Activated CD4-positive, alpha-beta T cell treated with anti-CD3 and anti-CD28 coated beads for 48 hours (primary cell): ENCODE measurements at regions not wholly inside any gene's neighbourhood (a gene's known extent, or its start where the extent isn't known, plus 50 kb on each side); places are given as distances from the start of the nearest gene placed in this dataset.
"Not testable (repeated sequence)": the region's sequence is repeated elsewhere in the genome, so short reads cannot be mapped to it uniquely, and the experiment has no call there.

Experiments
- DNase-seq: peaks from one replicate; pipeline ENCODE4 v3.0.0-alpha.2; 2020

DNA sequence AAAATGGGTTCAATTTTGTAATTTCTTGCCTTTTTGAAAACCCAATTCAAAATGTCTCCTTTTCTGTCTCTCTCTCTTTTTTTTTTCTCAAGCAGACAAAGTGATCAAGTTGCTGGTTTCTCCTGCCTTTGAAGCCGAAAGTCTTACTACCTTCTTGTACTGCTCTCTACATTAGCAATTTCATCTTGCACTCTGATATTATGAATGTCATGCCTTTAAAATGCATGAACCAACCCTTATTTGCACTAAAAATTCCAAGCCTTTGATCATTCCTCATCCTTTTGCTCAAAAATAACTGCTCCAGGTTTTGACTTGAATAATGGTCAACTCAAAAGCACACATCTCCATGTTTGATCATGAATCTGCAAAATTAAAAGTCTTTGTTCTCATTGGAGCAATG, 125.2 kb downstream of the CETN3 start:
- no peak for DNase-seq

DNA sequence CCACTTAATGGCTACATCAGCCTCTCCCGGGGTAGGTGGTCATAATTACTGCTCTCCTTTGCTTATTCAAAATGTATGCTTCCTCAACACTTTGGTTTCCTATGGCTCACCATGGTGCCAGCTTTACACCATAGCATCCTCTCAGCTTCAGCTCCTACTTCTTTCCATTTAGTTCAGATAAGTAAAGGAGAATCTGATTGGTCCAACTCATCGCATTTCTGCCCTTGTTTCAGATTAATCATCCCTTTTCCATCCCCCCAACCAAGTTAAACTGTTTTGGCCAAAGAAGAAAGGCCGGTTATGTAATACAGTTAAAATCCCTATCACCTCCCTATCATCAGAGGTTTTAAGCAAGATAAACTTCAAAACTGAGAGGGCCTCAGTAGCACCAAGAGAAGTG, 130.5 kb downstream of the CETN3 start:
- no peak for DNase-seq

- no peak for DNase-seq
Observed at GRCh38 chr5:90274216-90274615, 135.3 kb downstream of the CETN3 start.

- DNase-seq: no peak
Observed at GRCh38 chr5:90267646-90268045, 141.9 kb downstream of the CETN3 start.

DNA sequence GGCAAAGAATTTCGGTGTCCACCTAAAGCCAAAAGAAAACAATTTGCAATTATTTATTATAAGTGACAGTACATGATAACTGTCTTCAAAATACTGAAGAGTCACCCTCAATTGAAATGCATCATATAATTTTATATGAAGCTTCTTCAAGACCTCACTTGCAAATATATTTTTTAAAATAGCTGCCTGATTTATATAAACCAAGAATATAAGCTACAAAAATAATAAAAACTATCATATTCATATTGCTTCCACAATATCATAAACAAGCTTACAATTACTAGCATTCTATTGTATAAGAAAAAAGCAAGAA, 144.1 kb downstream of the CETN3 start:
- no peak for DNase-seq

DNA sequence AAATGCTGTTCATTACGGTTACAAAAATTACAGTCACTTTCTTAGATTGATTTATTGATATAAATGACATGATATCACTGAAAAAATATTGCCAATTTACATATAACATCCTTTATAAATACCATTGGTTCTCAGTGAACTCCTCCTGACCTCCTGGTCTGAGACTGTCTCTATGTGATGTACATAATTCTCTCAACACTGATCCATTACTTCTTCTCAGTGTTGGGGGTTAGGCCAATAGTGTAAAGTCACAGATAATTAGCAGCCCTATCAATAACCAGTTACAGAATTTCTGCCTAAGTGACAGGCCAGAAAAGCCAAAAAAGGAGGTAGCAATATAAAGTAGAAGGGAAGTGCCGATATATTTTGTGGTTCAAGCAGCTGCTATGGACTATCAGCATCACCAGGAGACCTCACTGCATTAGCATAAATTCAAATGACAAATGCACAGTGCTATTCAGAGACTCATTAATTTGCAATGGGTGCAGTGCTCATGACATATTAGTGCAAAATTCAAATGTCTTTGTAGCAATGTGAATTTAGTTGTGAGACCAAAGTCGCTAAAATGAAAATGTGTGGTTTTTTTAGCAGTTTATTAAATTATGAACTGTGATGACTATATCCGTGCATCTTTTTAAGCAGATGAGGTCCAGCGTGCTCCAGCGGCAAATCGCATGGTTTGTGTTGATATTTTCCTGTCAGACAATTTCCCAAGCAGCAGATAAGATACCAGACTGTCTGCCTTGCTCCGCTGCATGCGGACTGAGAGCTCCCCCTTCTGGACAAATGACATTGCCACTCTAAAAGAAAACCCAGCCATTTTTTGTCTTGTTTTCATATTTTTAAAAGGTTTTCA, 144.6 kb downstream of the CETN3 start:
- DNase-seq: peak; percentile 61

- DNase-seq: no peak
Observed at GRCh38 chr5:90263102-90263820, 146.3 kb downstream of the CETN3 start.

DNA sequence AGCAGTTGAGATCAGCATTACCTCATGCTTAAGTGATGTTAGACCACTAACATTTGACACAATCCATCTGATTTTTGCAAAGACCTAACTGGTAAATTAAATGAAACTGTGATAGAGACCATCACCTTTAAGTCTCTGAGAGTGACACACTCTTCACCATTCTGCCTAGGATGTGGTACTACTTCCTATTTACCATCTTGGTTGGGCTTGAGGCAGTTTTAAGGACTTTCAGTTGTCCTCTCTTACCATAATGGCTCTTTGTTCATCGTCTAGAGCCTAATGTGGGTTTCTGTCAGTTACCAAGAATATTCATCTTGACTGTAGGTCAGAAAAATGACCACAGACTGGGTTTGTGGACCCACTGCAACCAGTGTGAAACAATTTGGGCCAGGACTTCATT, 158.1 kb downstream of the CETN3 start:
- DNase-seq: no peak

GRCh38 chr5:90248640-90249039, 160.9 kb downstream of the CETN3 start:
- no peak for DNase-seq

GRCh38 chr5:90243848-90244247, 165.7 kb downstream of the CETN3 start:
- DNase-seq: not testable (repeated sequence)

GRCh38 chr5:90233476-90233875, 176.1 kb downstream of the CETN3 start:
- no peak for DNase-seq

- DNase-seq: no peak
Observed at GRCh38 chr5:90231688-90232087, 177.9 kb downstream of the CETN3 start.

DNA sequence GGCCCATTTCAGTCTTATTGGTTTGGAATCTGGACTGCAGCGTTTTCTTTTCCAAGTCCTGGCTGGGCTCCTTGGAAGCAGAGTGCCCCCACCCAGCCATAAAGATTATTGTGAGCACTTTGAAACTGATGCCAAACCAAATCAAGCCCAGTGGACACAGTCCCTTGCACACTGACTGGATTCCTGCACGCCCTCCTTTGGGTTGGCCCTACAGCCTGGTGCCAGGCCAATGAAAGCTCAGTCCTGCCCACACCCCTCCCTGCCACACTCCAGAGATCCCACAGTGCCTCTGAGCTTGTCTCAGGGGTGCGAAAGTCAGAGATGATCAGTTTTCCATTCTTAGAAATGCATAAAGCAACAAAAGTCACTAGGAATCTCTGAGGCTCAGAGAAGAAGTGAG, 181.9 kb downstream of the CETN3 start:
- no peak for DNase-seq

GRCh38 chr5:90226433-90227099, 183.0 kb downstream of the CETN3 start:
- no peak for DNase-seq

DNA sequence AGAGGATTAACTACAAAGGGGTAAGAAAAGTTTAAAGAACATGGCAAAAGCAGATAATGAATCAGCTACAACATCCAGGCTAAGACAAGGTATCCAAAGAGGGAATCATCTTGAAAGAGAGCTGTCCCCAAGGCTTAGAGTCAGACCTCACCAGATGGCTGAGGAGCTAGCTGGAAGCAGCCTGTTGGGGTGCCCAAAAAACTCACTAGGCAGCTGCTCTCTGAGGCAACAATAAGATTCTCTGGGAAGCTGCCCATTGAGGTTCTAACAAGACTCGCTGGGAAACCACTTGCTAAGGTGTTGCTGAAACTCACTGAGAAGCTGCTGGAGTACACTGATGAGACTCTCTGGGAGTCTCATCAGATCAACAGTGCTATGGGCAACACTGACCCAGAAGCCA, 185.2 kb downstream of the CETN3 start:
- no peak for DNase-seq

- DNase-seq: no peak
Observed at GRCh38 chr5:90223756-90224155, 185.8 kb downstream of the CETN3 start.

DNA sequence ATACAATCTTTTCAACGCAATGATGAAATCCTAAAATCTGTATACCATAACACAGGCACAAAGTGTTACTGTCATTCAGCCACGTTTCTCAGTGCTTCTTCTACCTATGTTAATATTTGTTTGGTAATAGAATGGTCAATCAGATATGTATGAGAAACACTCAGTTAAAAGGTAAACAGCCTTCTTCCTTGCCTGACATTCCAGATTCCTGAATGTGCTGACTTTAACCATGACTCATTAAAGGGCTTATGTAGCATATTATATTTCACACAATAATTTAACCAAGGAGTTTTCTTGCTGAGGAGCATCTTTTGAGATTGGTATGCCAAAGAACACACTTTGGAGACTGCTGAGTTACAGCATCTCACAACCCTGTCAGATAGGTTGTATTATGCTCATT, 187.6 kb downstream of the CETN3 start:
- DNase-seq: no peak

- no peak for DNase-seq
Observed at GRCh38 chr5:90220554-90220953, 189.0 kb downstream of the CETN3 start.

DNA sequence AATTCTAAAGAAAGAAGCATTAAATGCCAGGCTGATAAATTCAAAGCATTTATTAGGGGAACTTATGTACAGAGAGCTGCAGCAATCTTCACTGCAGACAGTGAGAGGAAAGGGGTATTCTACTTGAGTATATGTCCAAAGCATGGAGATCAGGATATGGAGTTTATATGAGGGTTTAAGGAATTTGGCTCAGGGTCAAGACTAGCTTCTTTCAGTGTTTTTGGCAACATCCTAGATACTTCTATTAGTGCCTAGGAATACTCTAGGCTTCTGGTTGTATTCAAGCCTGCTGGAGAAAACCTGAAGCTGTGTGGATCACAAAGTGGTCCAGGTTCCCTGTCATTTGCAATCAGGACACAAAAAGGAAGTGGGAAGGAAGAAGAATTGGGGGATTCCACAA, 194.6 kb downstream of the CETN3 start:
- DNase-seq: no peak

DNA sequence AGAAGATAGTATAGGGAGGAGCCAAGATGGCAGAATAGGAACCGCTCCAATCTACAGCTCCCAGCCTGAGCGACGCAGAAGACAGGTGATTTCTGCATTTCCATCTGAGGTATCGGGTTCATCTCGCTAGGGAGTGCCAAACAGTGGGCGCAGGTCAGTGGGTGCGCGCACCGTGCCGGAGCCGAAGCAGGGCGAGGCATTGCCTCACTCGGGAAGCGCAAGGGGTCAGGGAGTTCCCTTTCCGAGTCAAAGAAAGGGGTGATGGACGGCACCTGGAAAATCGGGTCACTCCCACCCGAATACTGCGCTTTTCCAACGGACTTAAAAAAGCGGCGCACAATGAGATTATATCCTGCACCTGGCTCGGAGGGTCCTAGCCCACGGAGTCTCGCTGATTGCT, 201.2 kb downstream of the CETN3 start:
- DNase-seq: not testable (repeated sequence)

GRCh38 chr5:90201923-90202322, 207.6 kb downstream of the CETN3 start:
- no peak for DNase-seq

- no peak for DNase-seq
Observed at GRCh38 chr5:90193185-90193822, 216.3 kb downstream of the CETN3 start.

GRCh38 chr5:90191352-90192045, 218.1 kb downstream of the CETN3 start:
- DNase-seq: no peak
